ENCODE measurements at regions not wholly inside any gene's neighbourhood (a gene's known extent, or its start where the extent isn't known, plus 50 kb on each side); places are given as distances from the start of the nearest gene placed in this dataset.
A peak's percentile ranks its signal among the peaks of the same experiment; 100 is the strongest.
"Not testable (repeated sequence)": the region's sequence is repeated elsewhere in the genome, so short reads cannot be mapped to it uniquely, and the experiment has no call there.

DNA sequence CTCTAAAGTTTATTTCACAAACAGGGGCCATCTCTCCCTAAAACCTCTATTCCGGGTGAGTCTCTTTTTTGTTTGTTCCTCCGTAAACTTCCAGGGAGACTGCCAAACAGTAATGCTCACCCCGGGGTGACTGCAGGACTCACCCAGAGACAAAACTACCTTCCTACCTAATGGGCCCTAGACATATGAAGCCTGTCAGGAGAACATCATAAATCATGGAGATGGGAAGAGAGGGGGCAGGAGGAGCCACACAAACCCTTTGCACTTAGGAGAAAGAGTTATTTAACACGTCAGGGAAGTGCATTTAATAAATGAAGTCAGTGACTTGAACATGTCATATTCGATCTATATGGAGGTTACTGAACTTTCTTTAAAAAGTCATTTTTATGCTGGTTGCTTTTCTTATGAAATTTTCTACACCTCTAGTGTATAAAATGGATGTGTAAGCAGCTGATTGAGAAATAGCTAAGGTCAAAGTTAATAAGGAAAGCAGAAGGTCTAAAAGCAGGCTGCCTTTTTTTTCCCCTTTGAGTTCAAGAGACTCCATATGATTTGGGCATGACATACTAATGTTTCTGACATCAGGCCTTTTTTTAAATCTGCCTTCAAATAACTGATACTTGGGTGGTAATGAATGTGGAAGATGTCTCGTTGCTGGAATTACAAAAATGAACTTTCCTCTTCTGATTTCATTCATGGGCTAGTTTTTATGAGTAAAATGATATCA, 286.9 kb upstream of the USP25 start:
- DNase-seq = no peak

GRCh38 chr21:15443740-15444117, 286.1 kb upstream of the USP25 start:
- no peak for DNase-seq

GRCh38 chr21:15444118-15444960, 285.4 kb upstream of the USP25 start:
- no peak for DNase-seq

- DNase-seq = no peak
Measured at GRCh38 chr21:15445327-15445726, 284.5 kb upstream of the USP25 start.

DNA sequence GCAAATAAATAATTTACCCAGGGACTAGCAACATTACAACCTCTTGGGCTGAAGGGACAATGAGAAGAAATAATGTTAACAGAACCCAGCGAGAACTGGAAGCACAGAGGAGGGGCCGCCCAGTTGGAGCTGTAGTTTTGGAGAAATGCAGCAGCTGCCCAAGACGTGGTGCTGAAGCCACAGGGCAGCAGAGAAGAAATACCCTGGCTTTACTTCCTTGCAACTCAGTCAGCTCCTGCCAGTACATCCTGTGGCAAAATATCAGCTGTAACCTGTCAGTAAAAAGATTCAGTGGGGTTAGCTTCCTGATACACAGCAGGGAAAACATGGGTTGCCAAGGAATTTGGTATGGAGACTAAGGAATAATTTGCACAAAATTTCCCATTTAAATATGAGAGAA, 283.6 kb upstream of the USP25 start:
- DNase-seq = no peak

DNA sequence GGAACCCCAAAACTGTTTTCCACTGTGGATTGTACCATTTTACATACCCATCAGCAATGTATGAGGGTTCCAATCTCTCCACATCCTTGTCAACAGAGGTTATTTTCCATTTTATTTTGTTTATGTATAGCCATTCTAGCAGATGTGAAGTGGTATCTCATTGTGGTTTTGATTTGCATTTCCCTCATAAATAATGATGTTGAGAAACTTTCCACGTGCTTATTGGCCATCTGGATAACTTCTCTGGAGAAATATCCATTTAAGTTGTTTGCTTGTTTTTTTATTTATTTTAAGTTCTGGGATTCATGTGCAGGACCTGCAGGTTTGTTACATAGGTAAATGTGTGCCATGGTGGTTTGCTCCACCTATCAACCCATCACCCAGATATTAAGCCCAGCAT, 280.2 kb upstream of the USP25 start:
- DNase-seq = no peak

DNA sequence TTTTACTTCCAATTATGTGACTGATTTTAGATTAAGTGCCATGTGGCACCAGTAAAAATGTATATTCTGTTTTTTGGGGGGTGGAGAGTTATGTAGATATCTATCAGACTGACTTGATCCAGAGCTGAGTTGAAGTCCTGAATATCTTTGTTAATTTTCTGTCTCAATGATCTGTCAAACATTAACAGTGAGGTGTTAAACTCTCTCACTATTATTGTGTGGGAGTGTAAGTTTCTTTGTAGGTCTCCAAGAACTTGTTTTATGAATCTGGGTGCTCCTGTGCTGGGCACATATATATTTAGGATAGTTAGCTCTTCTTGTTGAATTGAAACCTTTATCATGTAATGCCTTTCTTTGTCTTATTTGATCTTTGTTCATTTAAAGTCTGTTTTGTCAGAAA, 276.5 kb upstream of the USP25 start:
- no peak for DNase-seq

- not testable (repeated sequence) for DNase-seq
Measured at GRCh38 chr21:15453785-15454184, 276.0 kb upstream of the USP25 start.

DNA sequence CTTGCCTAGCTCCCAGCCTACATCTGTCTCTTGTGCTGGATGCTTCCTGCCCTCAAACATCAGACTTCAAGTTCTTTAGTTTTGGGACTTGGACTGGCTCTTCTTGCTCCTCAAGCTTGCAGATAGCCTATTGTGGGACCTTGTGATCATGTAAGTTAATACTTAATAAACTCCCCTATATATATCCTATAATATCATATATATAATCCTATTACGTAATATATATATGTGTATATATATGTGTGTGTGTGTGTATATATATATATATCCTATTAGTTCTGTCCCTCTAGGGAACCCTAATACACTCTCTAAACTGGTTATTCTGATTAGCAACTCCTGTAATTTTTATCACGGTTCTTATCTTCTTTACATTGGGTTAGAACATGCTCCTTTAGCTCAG, 274.9 kb upstream of the USP25 start:
- not testable (repeated sequence) for DNase-seq

- no peak for DNase-seq
Measured at GRCh38 chr21:15455819-15456462, 273.8 kb upstream of the USP25 start.

GRCh38 chr21:15457965-15458364, 271.8 kb upstream of the USP25 start:
- no peak for DNase-seq

- no peak for DNase-seq
Measured at GRCh38 chr21:15462092-15462491, 267.7 kb upstream of the USP25 start.

DNA sequence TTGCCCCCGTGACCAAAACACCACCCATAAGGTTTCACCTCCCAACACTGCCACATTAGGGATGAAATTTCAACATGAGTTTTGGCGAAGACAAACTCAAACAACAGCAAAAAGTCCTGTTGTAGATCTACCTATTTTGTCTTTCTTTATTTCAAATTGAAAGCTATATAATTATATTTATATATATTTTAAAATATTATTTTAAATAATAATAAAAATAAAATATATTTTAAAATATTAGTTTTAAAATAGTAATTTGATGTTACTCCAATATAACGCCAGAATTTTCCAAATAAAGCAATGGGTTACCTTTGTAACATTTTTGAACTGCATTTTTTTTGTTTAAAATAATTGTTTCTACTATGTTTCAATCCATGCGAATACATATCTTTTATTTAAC, 263.5 kb upstream of the USP25 start:
- no peak for DNase-seq

GRCh38 chr21:15468368-15468767, 261.4 kb upstream of the USP25 start:
- no peak for DNase-seq

- no peak for DNase-seq
Measured at GRCh38 chr21:15472108-15473040, 257.4 kb upstream of the USP25 start.

DNA sequence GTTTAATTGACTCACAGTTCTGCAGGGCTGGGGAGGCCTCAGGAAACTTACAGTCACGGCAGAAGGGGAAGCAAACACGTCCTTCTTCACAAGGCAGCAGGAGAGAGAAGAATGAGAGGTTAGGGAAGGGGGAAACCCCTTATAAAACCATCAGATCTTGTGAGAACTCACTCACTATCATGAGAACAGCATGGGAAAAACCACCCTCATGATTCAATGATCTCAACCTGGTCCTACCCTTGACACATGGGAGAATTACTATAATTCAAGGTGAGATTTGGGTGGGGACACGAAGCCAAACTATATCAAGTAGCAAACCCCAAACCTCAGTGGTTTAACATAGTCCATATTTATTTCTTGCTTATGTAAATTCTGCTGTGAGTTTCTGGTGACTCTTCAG, 252.0 kb upstream of the USP25 start:
- DNase-seq = not testable (repeated sequence)

GRCh38 chr21:15480160-15480559, 249.6 kb upstream of the USP25 start:
- DNase-seq = peak in 1 of 2 experiments; percentile 20

DNA sequence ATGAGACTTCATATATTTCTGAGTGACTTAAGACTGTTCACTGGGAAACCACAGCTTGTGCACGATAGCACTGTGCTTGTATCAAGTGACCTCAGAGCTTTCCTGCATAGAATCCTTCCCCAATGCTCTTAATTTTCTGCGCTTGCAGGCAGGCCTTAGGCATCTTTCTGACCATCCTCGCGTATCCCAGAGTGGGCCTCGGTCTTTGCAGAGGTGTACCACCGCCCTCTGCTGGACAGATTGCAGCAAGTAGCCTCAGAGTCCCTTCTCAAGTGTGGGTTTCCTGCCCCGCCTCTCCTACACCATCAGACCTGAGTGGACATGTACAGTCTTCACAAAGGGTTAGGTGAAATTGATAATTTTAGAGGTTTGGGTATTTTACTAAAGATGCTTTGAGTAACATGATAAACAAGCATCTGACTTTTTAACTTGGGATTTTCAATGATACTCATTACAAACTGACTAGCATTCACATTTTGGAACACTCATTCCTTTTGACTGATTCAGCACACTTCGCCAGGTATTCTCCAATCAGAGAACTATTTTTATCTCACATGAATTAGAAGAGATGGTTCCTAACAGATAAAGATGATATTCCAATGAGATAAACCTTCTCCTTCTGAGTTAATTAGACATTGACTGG, 246.5 kb upstream of the USP25 start:
- DNase-seq = peak; percentile 84 to 87

DNA sequence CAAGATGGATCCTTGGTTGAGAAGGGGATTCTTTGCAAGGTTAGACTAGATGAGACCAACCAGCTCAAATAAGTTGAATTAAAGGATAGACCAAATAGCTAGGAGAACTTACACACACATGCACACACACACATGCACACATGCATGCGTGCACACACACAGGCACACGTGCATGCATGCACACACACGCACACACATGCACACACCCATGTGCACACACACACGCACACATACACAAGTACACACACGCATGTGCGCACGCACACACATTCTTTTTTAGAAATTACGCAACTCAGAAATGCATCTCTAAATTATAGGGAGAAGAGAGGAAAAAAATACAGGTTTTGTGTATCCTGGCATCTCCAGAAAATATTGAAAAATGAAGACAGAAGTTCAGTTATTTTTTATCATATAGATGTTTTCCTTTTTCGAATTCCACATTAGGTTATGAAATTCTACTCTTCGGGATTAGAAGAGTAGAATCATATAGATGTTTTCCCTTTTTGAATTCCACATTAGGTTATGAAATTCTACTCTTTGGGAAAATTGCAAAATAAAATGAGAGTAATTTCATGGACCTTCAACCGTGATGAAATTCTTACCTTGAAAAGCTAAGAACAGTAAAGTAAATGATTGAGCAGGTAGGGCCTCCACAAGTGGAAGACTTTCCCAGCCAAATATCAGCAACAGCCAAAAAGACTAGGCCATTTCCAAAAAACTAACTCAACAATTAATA, 243.2 kb upstream of the USP25 start:
- DNase-seq = no peak

GRCh38 chr21:15487196-15487550, 242.6 kb upstream of the USP25 start:
- no peak for DNase-seq

- no peak for DNase-seq
Measured at GRCh38 chr21:15491100-15491499, 238.7 kb upstream of the USP25 start.

DNA sequence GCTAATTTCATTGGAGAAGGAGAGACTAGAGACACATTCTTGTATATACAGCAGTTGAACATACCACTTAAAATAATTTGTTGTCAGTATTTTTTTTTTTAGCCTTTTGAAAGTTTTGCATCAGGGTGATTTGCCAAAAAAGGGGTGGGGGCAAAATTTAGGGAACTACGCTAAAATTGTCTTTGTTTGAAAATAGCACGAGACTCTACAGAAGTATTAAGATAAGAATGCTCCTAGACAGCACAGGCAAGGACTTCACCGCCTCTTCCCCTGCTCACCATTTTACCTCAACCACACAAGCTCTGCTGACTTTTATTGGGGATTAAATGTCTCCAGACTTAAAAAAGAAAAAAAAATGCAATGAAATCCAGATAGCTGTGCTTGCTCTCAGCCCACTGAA, 236.1 kb upstream of the USP25 start:
- no peak for DNase-seq

Measured in activated T-cell treated with anti-CD3 and anti-CD28 coated beads, Interleukin-2, amount 50 U/mL, for 48 hours (primary cell).